ENCODE measurements at regions not wholly inside any gene's neighbourhood (a gene's known extent, or its start where the extent isn't known, plus 50 kb on each side); places are given as distances from the start of the nearest gene placed in this dataset.

GRCh38 chr18:78517973-78518372, 461.6 kb upstream of the SALL3 start:
- TF ChIP-seq CTCF (IDR thresholded peaks at IDR 0.05; ENCODE audit: low read depth, low read length), result no peak
- TF ChIP-seq POLR2A (IDR thresholded peaks at IDR 0.05; ENCODE audit: extremely low read depth, insufficient read length), result no peak
- TF ChIP-seq, protein P1, sequence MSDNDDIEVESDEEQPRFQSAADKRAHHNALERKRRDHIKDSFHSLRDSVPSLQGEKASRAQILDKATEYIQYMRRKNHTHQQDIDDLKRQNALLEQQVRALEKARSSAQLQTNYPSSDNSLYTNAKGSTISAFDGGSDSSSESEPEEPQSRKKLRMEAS (IDR thresholded peaks at IDR 0.05; ENCODE audit: low read depth, low read length), result no peak
